WTC11 (cell line): ENCODE measurements at regions not wholly inside any gene's neighbourhood (a gene's known extent, or its start where the extent isn't known, plus 50 kb on each side); places are given as distances from the start of the nearest gene placed in this dataset.

ENCODE experiments used
- ATAC-seq: fragments of 200-7000 bp; cut with Tn5 transposase; 2 replicates; pipeline ENCODE4 v1.10.0; 2021; ENCODE audit warnings: mild to moderate bottlenecking, moderate library complexity
- CTCF ChIA-PET: fragments of 300-600 bp; sonication (Branson Sonifier 250); formaldehyde crosslinking; loops from one replicate; lab custom pipeline; 2021; ENCODE audit warnings: antibody characterized with exemption; lab: Charles Lee
- POLR2A ChIA-PET: fragments of 350-600 bp; sonication (Branson Sonifier 250); formaldehyde crosslinking; loops from one replicate; lab custom pipeline; 2021; ENCODE audit warnings: antibody characterized with exemption; lab: Charles Lee
- DNase-seq: peaks from one replicate; pipeline ENCODE4 v3.0.0; 2021; ENCODE audit warnings: low spot score
- H3K27ac Mint-ChIP-seq: 2 replicates; pipeline ENCODE4 v1.8.0; 2021; ENCODE audit warnings: mixed read lengths
- H3K27me3 Mint-ChIP-seq: 2 replicates; pipeline ENCODE4 v1.8.0; 2021; ENCODE audit warnings: low read depth, mild to moderate bottlenecking, moderate library complexity, mixed read lengths
- H3K36me3 Mint-ChIP-seq: 2 replicates; pipeline ENCODE4 v1.8.0; 2021; ENCODE audit warnings: mixed read lengths
- H3K4me1 Mint-ChIP-seq: 2 replicates; pipeline ENCODE4 v1.8.0; 2022; ENCODE audit warnings: mixed read lengths
- H3K4me3 Mint-ChIP-seq: 2 replicates; pipeline ENCODE4 v1.8.0; 2021; ENCODE audit warnings: mild to moderate bottlenecking, moderate library complexity, mixed read lengths
- H3K9me3 Mint-ChIP-seq: 2 replicates; pipeline ENCODE4 v1.8.0; 2021; ENCODE audit warnings: mixed read lengths
- CBFB ChIP-seq: sonication (generic); formaldehyde crosslinking; IDR thresholded peaks from 2 replicates; pipeline ENCODE4 v1.8.1; 2022; ENCODE audit warnings: mild to moderate bottlenecking, low read depth, missing genetic modification reagents
- CDX4 ChIP-seq: fragments of 250-450 bp; sonication (Bioruptor Pico); IDR thresholded peaks from 2 replicates; pipeline ENCODE4 v1.9.0; 2021; ENCODE audit warnings: moderate library complexity, mild to moderate bottlenecking, inconsistent platforms, borderline replicate concordance
- E2F5 ChIP-seq: sonication (generic); formaldehyde crosslinking; IDR thresholded peaks from 2 replicates; pipeline ENCODE4 v1.8.1; 2022; ENCODE audit warnings: mild to moderate bottlenecking, moderate library complexity, missing genetic modification reagents
- ELF4 ChIP-seq: sonication (generic); formaldehyde crosslinking; IDR thresholded peaks from 2 replicates; pipeline ENCODE4 v1.8.1; 2022; ENCODE audit warnings: low read depth, mild to moderate bottlenecking, moderate library complexity, missing genetic modification reagents
- EMX1 ChIP-seq: fragments of 250-450 bp; sonication (Bioruptor Pico); IDR thresholded peaks from 2 replicates; pipeline ENCODE4 v1.8.0; 2021; ENCODE audit warnings: mild to moderate bottlenecking
- ETV6 ChIP-seq: sonication (generic); formaldehyde crosslinking; IDR thresholded peaks from 2 replicates; pipeline ENCODE4 v1.8.1; 2022; ENCODE audit warnings: mild to moderate bottlenecking, missing genetic modification reagents
- FOXP1 ChIP-seq: sonication (generic); formaldehyde crosslinking; IDR thresholded peaks from 2 replicates; pipeline ENCODE4 v1.8.0; 2022; ENCODE audit warnings: missing genetic modification reagents, mild to moderate bottlenecking, moderate library complexity, borderline replicate concordance
- FOXP4 ChIP-seq: sonication (generic); formaldehyde crosslinking; IDR thresholded peaks from 2 replicates; pipeline ENCODE4 v1.8.0; 2022; ENCODE audit warnings: mild to moderate bottlenecking, missing genetic modification reagents
- GTF2I ChIP-seq: fragments of 250-450 bp; sonication (Bioruptor Pico); conservative IDR thresholded peaks from 2 replicates; pipeline ENCODE4 v1.4.0; 2021; ENCODE audit warnings: mild to moderate bottlenecking
- HMGXB4 ChIP-seq: sonication (generic); formaldehyde crosslinking; IDR thresholded peaks from 2 replicates; pipeline ENCODE4 v1.8.1; 2023; ENCODE audit warnings: mild to moderate bottlenecking, moderate library complexity, missing genetic modification reagents
- IRF1 ChIP-seq: sonication (generic); formaldehyde crosslinking; IDR thresholded peaks from 2 replicates; pipeline ENCODE4 v1.8.0; 2023; ENCODE audit warnings: missing genetic modification reagents
- KAT7 ChIP-seq: sonication (generic); formaldehyde crosslinking; IDR thresholded peaks from 2 replicates; pipeline ENCODE4 v1.8.1; 2023; ENCODE audit warnings: missing genetic modification reagents, mild to moderate bottlenecking, borderline replicate concordance
- MXD4 ChIP-seq: fragments of 250-450 bp; sonication (Bioruptor Pico); IDR thresholded peaks from 2 replicates; pipeline ENCODE4 v1.8.0; 2021; ENCODE audit warnings: mild to moderate bottlenecking, moderate library complexity, borderline replicate concordance
- NFE2L1 ChIP-seq: sonication (generic); formaldehyde crosslinking; IDR thresholded peaks from 2 replicates; pipeline ENCODE4 v1.8.1; 2023; ENCODE audit warnings: missing genetic modification reagents
- OVOL2 ChIP-seq: fragments of 250-450 bp; sonication (Bioruptor Pico); IDR thresholded peaks from 2 replicates; pipeline ENCODE4 v1.9.0; 2021; ENCODE audit warnings: mild to moderate bottlenecking, borderline replicate concordance
- PRRX2 ChIP-seq: fragments of 250-450 bp; sonication (Bioruptor Pico); IDR thresholded peaks from 2 replicates; pipeline ENCODE4 v1.8.0; 2021; ENCODE audit warnings: mild to moderate bottlenecking
- SMAD3 ChIP-seq: sonication (generic); formaldehyde crosslinking; IDR thresholded peaks from 2 replicates; pipeline ENCODE4 v1.8.0; 2022; ENCODE audit warnings: missing genetic modification reagents, mild to moderate bottlenecking, borderline replicate concordance
- TCF7 ChIP-seq: sonication (generic); formaldehyde crosslinking; IDR thresholded peaks from 2 replicates; pipeline ENCODE4 v1.8.0; 2022; ENCODE audit warnings: mild to moderate bottlenecking, low read depth, missing genetic modification reagents, moderate library complexity
- ZMAT4 ChIP-seq: fragments of 250-450 bp; sonication (Bioruptor Pico); IDR thresholded peaks from 2 replicates; pipeline ENCODE4 v1.9.0; 2021; ENCODE audit warnings: mild to moderate bottlenecking
- ZNF317 ChIP-seq: sonication (generic); formaldehyde crosslinking; IDR thresholded peaks from 2 replicates; pipeline ENCODE4 v1.8.1; 2023; ENCODE audit warnings: low read depth, mild to moderate bottlenecking, moderate library complexity, missing genetic modification reagents, borderline replicate concordance
- TF ChIP-seq, protein P1 (sequence below): fragments of 250-450 bp; sonication (Bioruptor Pico); IDR thresholded peaks from 2 replicates; pipeline ENCODE4 v1.8.0; 2021; ENCODE audit warnings: mild to moderate bottlenecking
- TF ChIP-seq, protein P2 (sequence below): sonication (generic); formaldehyde crosslinking; IDR thresholded peaks from 2 replicates; pipeline ENCODE4 v1.8.1; 2022; ENCODE audit warnings: low read depth, missing genetic modification reagents, borderline replicate concordance
- TF ChIP-seq, protein P3 (sequence below): sonication (generic); formaldehyde crosslinking; IDR thresholded peaks from 2 replicates; pipeline ENCODE4 v1.8.0; 2022; ENCODE audit warnings: mild to moderate bottlenecking, missing genetic modification reagents
- TF ChIP-seq, protein P4 (sequence below): fragments of 250-450 bp; sonication (Bioruptor Pico); IDR thresholded peaks from 2 replicates; pipeline ENCODE4 v1.9.0; 2021; ENCODE audit warnings: mild to moderate bottlenecking

- ChIA-PET POLR2A (no interaction called here), CTCF (no interaction called here)
- ATAC-seq (no peak), DNase-seq (no peak)
- Mint-ChIP-seq H3K27ac (no peak overlapping the region), H3K36me3 (peaks cover 14% of the 10 kb centered on the region), H3K9me3 (peaks cover 16% of the 10 kb centered on the region), H3K27me3 (no peaks in the 10 kb centered on the region), H3K4me1 (peaks cover 22% of the 10 kb centered on the region), H3K4me3 (no peak overlapping the region)
- TF ChIP-seq ELF4 (no peak), E2F5 (no peak), FOXP1 (CRISPR knock-in tag) (no peak), OVOL2 (no peak), PRRX2 (no peak), TCF7 (CRISPR knock-in tag) (no peak), MXD4 (CRISPR knock-in tag) (no peak), SMAD3 (CRISPR knock-in tag) (no peak), ETV6 (CRISPR knock-in tag) (no peak), GTF2I (CRISPR knock-in tag) (no peak), FOXP4 (CRISPR knock-in tag) (no peak), KAT7 (CRISPR knock-in tag) (no peak), EMX1 (no peak), ZNF317 (CRISPR knock-in tag) (no peak), IRF1 (CRISPR knock-in tag) (no peak)
- TF ChIP-seq, protein P1, sequence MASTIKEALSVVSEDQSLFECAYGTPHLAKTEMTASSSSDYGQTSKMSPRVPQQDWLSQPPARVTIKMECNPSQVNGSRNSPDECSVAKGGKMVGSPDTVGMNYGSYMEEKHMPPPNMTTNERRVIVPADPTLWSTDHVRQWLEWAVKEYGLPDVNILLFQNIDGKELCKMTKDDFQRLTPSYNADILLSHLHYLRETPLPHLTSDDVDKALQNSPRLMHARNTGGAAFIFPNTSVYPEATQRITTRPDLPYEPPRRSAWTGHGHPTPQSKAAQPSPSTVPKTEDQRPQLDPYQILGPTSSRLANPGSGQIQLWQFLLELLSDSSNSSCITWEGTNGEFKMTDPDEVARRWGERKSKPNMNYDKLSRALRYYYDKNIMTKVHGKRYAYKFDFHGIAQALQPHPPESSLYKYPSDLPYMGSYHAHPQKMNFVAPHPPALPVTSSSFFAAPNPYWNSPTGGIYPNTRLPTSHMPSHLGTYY (CRISPR knock-in tag) = no peak
- TF ChIP-seq, protein P2, sequence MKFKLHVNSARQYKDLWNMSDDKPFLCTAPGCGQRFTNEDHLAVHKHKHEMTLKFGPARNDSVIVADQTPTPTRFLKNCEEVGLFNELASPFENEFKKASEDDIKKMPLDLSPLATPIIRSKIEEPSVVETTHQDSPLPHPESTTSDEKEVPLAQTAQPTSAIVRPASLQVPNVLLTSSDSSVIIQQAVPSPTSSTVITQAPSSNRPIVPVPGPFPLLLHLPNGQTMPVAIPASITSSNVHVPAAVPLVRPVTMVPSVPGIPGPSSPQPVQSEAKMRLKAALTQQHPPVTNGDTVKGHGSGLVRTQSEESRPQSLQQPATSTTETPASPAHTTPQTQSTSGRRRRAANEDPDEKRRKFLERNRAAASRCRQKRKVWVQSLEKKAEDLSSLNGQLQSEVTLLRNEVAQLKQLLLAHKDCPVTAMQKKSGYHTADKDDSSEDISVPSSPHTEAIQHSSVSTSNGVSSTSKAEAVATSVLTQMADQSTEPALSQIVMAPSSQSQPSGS = no peak
- TF ChIP-seq, protein P3, sequence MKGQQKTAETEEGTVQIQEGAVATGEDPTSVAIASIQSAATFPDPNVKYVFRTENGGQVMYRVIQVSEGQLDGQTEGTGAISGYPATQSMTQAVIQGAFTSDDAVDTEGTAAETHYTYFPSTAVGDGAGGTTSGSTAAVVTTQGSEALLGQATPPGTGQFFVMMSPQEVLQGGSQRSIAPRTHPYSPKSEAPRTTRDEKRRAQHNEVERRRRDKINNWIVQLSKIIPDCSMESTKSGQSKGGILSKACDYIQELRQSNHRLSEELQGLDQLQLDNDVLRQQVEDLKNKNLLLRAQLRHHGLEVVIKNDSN (CRISPR knock-in tag) = no peak
Measured at GRCh38 chr4:96986816-96987215, 1146.9 kb downstream of the PDHA2 start.

- DNase-seq (no peak), ATAC-seq (no peak)
- CTCF ChIA-PET = interaction anchor here (1.0 kb wide), 1 partner anchor 162 kb away, joined by 3 read pairs; no protein-coding TSS in a partner anchor
- POLR2A ChIA-PET = no interaction called here
- peaks cover 51% of the 10 kb centered on the region for H3K4me1 Mint-ChIP-seq
- H3K27ac Mint-ChIP-seq = no peak overlapping the region
- no peak overlapping the region for H3K4me3 Mint-ChIP-seq
- H3K9me3 Mint-ChIP-seq = peaks cover 16% of the 10 kb centered on the region
- H3K36me3 Mint-ChIP-seq = peaks cover 14% of the 10 kb centered on the region
- no peaks in the 10 kb centered on the region for H3K27me3 Mint-ChIP-seq
- TF ChIP-seq HMGXB4 (CRISPR knock-in tag) (no peak), CDX4 (CRISPR knock-in tag) (no peak), ZMAT4 (CRISPR knock-in tag) (no peak), PRRX2 (no peak), CBFB (CRISPR knock-in tag) (no peak), NFE2L1 (CRISPR knock-in tag) (no peak), OVOL2 (no peak)
- TF ChIP-seq, protein P4, sequence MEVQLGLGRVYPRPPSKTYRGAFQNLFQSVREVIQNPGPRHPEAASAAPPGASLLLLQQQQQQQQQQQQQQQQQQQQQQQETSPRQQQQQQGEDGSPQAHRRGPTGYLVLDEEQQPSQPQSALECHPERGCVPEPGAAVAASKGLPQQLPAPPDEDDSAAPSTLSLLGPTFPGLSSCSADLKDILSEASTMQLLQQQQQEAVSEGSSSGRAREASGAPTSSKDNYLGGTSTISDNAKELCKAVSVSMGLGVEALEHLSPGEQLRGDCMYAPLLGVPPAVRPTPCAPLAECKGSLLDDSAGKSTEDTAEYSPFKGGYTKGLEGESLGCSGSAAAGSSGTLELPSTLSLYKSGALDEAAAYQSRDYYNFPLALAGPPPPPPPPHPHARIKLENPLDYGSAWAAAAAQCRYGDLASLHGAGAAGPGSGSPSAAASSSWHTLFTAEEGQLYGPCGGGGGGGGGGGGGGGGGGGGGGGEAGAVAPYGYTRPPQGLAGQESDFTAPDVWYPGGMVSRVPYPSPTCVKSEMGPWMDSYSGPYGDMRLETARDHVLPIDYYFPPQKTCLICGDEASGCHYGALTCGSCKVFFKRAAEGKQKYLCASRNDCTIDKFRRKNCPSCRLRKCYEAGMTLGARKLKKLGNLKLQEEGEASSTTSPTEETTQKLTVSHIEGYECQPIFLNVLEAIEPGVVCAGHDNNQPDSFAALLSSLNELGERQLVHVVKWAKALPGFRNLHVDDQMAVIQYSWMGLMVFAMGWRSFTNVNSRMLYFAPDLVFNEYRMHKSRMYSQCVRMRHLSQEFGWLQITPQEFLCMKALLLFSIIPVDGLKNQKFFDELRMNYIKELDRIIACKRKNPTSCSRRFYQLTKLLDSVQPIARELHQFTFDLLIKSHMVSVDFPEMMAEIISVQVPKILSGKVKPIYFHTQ = no peak
Measured at GRCh38 chr4:96991083-96991482, 1151.2 kb downstream of the PDHA2 start.
